GM23338 (cell line): ENCODE measurements at regions not wholly inside any gene's neighbourhood (a gene's known extent, or its start where the extent isn't known, plus 50 kb on each side); places are given as distances from the start of the nearest gene placed in this dataset.

Source experiments
- ATAC-seq: fragments of 200-7000 bp; cut with Tn5 transposase; 3 replicates; pipeline ENCODE4 v1.9.1; 2020
- DNase-seq: peaks from one replicate; pipeline ENCODE4 v3.0.0-alpha.2; 2015; ENCODE audit warnings: low spot score
- H2AFZ ChIP-seq: fragments of 200-600 bp; sonication (generic); 2 replicates; pipeline ENCODE4 v1.8.0; 2016; ENCODE audit warnings: antibody characterized with exemption, mild to moderate bottlenecking, moderate library complexity
- H3F3A ChIP-seq: fragments of 200-600 bp; sonication (generic); replicated peaks from 2 replicates; pipeline ENCODE4 v1.8.0; 2017; ENCODE audit warnings: antibody characterized with exemption, mixed run types, low read depth
- H3K27ac ChIP-seq: fragments of 200-600 bp; sonication (generic); 2 replicates; pipeline ENCODE4 v1.6.1; 2016; ENCODE audit warnings: low read depth
- H3K27me3 ChIP-seq: fragments of 200-600 bp; sonication (generic); 2 replicates; pipeline ENCODE4 v1.8.0; 2016; ENCODE audit warnings: mild to moderate bottlenecking, mixed run types, moderate library complexity; ENCODE audit not compliant: insufficient read depth
- H3K36me3 ChIP-seq: fragments of 200-600 bp; sonication (generic); 2 replicates; pipeline ENCODE4 v1.8.0; 2016; ENCODE audit warnings: mild to moderate bottlenecking; ENCODE audit not compliant: insufficient read depth
- H3K4me1 ChIP-seq: fragments of 200-600 bp; sonication (generic); 2 replicates; pipeline ENCODE4 v1.8.0; 2016; ENCODE audit warnings: mild to moderate bottlenecking, moderate library complexity; ENCODE audit not compliant: insufficient read depth
- H3K4me2 ChIP-seq: fragments of 200-600 bp; sonication (generic); 2 replicates; pipeline ENCODE4 v1.7.1; 2017; ENCODE audit warnings: mixed run types
- H3K4me3 ChIP-seq: fragments of 200-600 bp; sonication (generic); 2 replicates; pipeline ENCODE4 v1.6.1; 2016; ENCODE audit warnings: mixed run types
- H3K79me2 ChIP-seq: fragments of 200-600 bp; sonication (generic); replicated peaks from 2 replicates; pipeline ENCODE4 v1.8.0; 2017; ENCODE audit warnings: mild to moderate bottlenecking; ENCODE audit not compliant: insufficient read depth
- H3K9me2 ChIP-seq: fragments of 200-600 bp; sonication (generic); 2 replicates; pipeline ENCODE4 v1.8.0; 2017; ENCODE audit not compliant: insufficient read depth
- H4K20me1 ChIP-seq: fragments of 200-600 bp; sonication (generic); replicated peaks from 2 replicates; pipeline ENCODE4 v1.8.0; 2017; ENCODE audit warnings: mild to moderate bottlenecking; ENCODE audit not compliant: insufficient read depth
- H3K27ac Mint-ChIP-seq: 2 replicates; pipeline ENCODE4 v1.8.0; 2020; ENCODE audit warnings: inconsistent platforms, mild to moderate bottlenecking, moderate library complexity, mixed read lengths
- H3K27me3 Mint-ChIP-seq: 3 replicates; pipeline ENCODE4 v1.8.0; 2022; ENCODE audit warnings: low read depth, mild to moderate bottlenecking, moderate library complexity, mixed read lengths, inconsistent platforms; ENCODE audit not compliant: insufficient read depth, poor library complexity
- H3K36me3 Mint-ChIP-seq: 3 replicates; pipeline ENCODE4 v1.8.0; 2021; ENCODE audit warnings: low read depth, mild to moderate bottlenecking, inconsistent platforms, moderate library complexity, mixed read lengths
- H3K4me1 Mint-ChIP-seq: 3 replicates; pipeline ENCODE4 v1.8.0; 2020; ENCODE audit warnings: mild to moderate bottlenecking, inconsistent platforms, mixed read lengths
- H3K4me3 Mint-ChIP-seq: 3 replicates; pipeline ENCODE4 v1.8.0; 2021; ENCODE audit warnings: moderate library complexity, mild to moderate bottlenecking, inconsistent platforms, mixed read lengths
- H3K9me3 Mint-ChIP-seq: 3 replicates; pipeline ENCODE4 v1.8.0; 2020; ENCODE audit warnings: moderate library complexity, mild to moderate bottlenecking, inconsistent platforms, mixed read lengths
- EZH2phosphoT487 ChIP-seq: fragments of 200-600 bp; sonication (generic); IDR thresholded peaks from one replicate; pipeline ENCODE4 v1.8.1; 2018; ENCODE audit warnings: antibody characterized with exemption; ENCODE audit not compliant: unreplicated experiment
- JUNB ChIP-seq: IDR thresholded peaks from one replicate; pipeline ENCODE4 v1.6.1; 2016; ENCODE audit warnings: antibody characterized with exemption; ENCODE audit not compliant: unreplicated experiment
- NANOG ChIP-seq: IDR thresholded peaks from 2 replicates; pipeline ENCODE4 v1.6.1; 2016; ENCODE audit warnings: antibody characterized with exemption, borderline replicate concordance
- STAT1 ChIP-seq: IDR thresholded peaks from one replicate; pipeline ENCODE4 v1.6.1; 2016; ENCODE audit warnings: antibody characterized with exemption; ENCODE audit not compliant: unreplicated experiment
- TF ChIP-seq, protein P1 (sequence below), 2 experiments: fragments of 200-600 bp in 1 of 2; sonication (generic) in 1 of 2; conservative IDR thresholded peaks; 2 replicates each; pipeline versions ENCODE4 v1.5.1 to v1.6.1; 2016 to 2017; ENCODE audit warnings: antibody characterized with exemption in 2 of 2, low read depth in 2 of 2, mild to moderate bottlenecking in 2 of 2, moderate library complexity in 1 of 2
- TF ChIP-seq, protein P2 (sequence below): IDR thresholded peaks from one replicate; pipeline ENCODE4 v1.6.1; 2018; ENCODE audit warnings: antibody characterized with exemption; ENCODE audit not compliant: unreplicated experiment

DNA sequence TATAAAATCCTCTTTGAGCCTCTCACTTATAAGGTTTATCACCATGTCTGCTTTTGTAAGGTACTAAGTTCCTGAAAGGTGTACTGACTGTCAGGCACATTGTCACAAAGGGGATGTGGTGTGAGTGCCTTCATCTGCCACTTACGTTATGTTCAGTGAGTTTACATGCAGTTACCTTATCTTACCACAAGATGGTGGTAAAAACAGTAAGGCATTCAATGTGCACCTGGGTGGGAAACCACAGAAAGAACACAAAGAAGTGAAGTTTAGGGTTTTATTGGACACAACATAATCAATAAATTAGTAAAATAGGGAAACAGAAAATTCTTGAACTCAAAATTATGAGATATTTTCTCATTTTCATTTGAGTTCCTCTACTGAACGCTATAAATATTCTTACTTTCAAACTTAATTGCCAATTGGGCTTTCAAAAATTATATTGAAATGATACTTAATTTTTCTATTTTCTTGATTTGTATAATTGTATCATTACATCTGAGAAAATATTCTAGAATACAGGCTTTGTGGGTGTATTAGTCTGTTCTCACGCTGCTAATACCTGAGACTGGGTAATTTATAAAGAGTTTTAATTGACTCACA, 650.8 kb downstream of the PCDH7 start:
- no peaks in the 10 kb centered on the region; the same call in 2 of the 3 replicates for H3K36me3 Mint-ChIP-seq
- H4K20me1 ChIP-seq: no peaks in the 10 kb centered on the region
- peak; percentile 83 for DNase-seq
- no peak overlapping the region for H3K27ac Mint-ChIP-seq
- H3K79me2 ChIP-seq: no peaks in the 10 kb centered on the region
- 0 out of 2 replicates have a peak, but pooled peaks cover 4% of the 10 kb centered on the region for H3K36me3 ChIP-seq
- no peak overlapping the region for H3K4me3 Mint-ChIP-seq
- H3K27ac ChIP-seq: no peak overlapping the region
- no peak overlapping the region for H2AFZ ChIP-seq
- H3K27me3 ChIP-seq: no peaks in the 10 kb centered on the region
- no peaks in the 10 kb centered on the region for H3K4me1 ChIP-seq
- H3F3A ChIP-seq: no peaks in the 10 kb centered on the region
- H3K9me3 Mint-ChIP-seq: no peaks in the 10 kb centered on the region; the same call in 2 of the 3 replicates
- TF ChIP-seq EZH2phosphoT487 (no peak), NANOG (no peak), STAT1 (no peak)
- TF ChIP-seq, protein P1, sequence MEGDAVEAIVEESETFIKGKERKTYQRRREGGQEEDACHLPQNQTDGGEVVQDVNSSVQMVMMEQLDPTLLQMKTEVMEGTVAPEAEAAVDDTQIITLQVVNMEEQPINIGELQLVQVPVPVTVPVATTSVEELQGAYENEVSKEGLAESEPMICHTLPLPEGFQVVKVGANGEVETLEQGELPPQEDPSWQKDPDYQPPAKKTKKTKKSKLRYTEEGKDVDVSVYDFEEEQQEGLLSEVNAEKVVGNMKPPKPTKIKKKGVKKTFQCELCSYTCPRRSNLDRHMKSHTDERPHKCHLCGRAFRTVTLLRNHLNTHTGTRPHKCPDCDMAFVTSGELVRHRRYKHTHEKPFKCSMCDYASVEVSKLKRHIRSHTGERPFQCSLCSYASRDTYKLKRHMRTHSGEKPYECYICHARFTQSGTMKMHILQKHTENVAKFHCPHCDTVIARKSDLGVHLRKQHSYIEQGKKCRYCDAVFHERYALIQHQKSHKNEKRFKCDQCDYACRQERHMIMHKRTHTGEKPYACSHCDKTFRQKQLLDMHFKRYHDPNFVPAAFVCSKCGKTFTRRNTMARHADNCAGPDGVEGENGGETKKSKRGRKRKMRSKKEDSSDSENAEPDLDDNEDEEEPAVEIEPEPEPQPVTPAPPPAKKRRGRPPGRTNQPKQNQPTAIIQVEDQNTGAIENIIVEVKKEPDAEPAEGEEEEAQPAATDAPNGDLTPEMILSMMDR (conservative IDR thresholded peaks at IDR 0.05; ENCODE audit: low read depth in 2 of 2): peak; percentile 68 to 81
- no peak overlapping the region for H3K4me2 ChIP-seq
- H3K9me2 ChIP-seq: no peaks in the 10 kb centered on the region
- H3K27me3 Mint-ChIP-seq: peaks cover 1% of the 10 kb centered on the region
- peak; percentile 78 for ATAC-seq
- H3K4me1 Mint-ChIP-seq: no peaks in the 10 kb centered on the region
- H3K4me3 ChIP-seq: no peak overlapping the region

DNA sequence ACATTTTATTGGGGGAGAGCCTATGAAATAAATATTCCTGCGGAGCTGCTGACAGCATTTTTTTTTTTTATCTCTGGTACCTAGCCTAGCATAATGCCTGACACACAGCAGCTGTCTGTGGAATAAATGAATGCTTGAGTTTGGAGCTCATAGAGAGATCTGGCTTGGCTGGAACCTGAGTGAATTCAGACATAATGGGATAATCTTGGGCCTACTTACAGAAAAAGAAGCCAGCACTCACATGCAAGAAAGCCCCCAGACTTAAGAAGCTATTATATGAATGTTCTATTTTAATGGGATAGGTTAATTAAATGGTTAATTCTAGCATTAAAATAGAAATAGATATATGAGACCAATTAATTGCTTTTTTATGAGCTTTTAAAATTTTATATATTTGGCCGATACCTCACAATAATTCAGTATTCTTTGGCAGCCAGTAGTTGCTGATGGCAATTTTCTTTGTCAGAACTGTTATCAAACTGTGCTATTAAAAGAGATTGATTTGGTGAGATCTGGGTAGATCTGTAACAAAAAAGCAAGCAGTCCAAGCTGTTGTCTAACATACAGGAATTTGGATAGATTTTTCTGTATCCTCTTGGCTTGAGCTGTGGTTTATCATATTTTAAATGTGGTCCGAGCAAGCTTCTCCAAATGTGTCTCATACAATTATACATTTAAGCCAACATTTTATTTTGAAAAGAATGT, 654.2 kb downstream of the PCDH7 start:
- Histone ChIP-seq H3K4me1 (no peaks in the 10 kb centered on the region), H3K4me3 (no peak overlapping the region), H3K79me2 (no peaks in the 10 kb centered on the region), H3K4me2 (no peak overlapping the region), H3K27me3 (no peaks in the 10 kb centered on the region), H2AFZ (no peak overlapping the region), H3K9me2 (no peaks in the 10 kb centered on the region), H3K36me3 (0 out of 2 replicates have a peak, but pooled peaks cover 4% of the 10 kb centered on the region), H3K27ac (no peak overlapping the region), H3F3A (no peaks in the 10 kb centered on the region), H4K20me1 (no peaks in the 10 kb centered on the region)
- no peak for ATAC-seq
- Mint-ChIP-seq H3K36me3 (no peaks in the 10 kb centered on the region; the same call in 2 of the 3 replicates), H3K4me3 (no peak overlapping the region), H3K4me1 (no peaks in the 10 kb centered on the region), H3K9me3 (no peaks in the 10 kb centered on the region; the same call in 2 of the 3 replicates), H3K27ac (no peak overlapping the region), H3K27me3 (no peaks in the 10 kb centered on the region)
- TF ChIP-seq, protein P2, sequence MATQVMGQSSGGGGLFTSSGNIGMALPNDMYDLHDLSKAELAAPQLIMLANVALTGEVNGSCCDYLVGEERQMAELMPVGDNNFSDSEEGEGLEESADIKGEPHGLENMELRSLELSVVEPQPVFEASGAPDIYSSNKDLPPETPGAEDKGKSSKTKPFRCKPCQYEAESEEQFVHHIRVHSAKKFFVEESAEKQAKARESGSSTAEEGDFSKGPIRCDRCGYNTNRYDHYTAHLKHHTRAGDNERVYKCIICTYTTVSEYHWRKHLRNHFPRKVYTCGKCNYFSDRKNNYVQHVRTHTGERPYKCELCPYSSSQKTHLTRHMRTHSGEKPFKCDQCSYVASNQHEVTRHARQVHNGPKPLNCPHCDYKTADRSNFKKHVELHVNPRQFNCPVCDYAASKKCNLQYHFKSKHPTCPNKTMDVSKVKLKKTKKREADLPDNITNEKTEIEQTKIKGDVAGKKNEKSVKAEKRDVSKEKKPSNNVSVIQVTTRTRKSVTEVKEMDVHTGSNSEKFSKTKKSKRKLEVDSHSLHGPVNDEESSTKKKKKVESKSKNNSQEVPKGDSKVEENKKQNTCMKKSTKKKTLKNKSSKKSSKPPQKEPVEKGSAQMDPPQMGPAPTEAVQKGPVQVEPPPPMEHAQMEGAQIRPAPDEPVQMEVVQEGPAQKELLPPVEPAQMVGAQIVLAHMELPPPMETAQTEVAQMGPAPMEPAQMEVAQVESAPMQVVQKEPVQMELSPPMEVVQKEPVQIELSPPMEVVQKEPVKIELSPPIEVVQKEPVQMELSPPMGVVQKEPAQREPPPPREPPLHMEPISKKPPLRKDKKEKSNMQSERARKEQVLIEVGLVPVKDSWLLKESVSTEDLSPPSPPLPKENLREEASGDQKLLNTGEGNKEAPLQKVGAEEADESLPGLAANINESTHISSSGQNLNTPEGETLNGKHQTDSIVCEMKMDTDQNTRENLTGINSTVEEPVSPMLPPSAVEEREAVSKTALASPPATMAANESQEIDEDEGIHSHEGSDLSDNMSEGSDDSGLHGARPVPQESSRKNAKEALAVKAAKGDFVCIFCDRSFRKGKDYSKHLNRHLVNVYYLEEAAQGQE: no peak
- no peak for TF ChIP-seq JUNB
- no peak for DNase-seq
